GM04504 (cell line): ENCODE measurements at regions not wholly inside any gene's neighbourhood (a gene's known extent, or its start where the extent isn't known, plus 50 kb on each side); places are given as distances from the start of the nearest gene placed in this dataset.

ENCODE experiments used
- DNase-seq: peaks from one replicate; pipeline ENCODE4 v3.0.0-alpha.2; 2012; ENCODE audit warnings: low read depth

DNA sequence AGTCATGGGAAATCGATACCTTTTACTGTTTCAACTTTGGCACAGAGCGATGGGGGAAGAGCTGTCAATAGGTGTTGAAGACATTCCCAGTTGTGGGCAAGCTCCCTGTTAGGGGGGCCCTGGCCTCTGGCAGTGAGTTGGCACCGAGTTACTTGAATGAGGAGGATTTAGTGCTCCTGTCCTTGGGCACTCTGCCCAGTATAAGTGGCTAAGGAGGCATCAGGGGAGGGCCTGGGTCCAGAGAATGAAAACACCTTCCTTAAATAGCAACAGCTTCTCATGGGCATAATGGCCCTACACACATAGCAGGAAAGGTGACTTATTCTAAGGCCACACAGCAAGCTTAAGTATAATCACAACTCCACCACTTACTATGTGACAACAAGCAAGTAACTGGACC is 664.4 kb downstream of the PTPRU start:
- DNase-seq: no peak

DNA sequence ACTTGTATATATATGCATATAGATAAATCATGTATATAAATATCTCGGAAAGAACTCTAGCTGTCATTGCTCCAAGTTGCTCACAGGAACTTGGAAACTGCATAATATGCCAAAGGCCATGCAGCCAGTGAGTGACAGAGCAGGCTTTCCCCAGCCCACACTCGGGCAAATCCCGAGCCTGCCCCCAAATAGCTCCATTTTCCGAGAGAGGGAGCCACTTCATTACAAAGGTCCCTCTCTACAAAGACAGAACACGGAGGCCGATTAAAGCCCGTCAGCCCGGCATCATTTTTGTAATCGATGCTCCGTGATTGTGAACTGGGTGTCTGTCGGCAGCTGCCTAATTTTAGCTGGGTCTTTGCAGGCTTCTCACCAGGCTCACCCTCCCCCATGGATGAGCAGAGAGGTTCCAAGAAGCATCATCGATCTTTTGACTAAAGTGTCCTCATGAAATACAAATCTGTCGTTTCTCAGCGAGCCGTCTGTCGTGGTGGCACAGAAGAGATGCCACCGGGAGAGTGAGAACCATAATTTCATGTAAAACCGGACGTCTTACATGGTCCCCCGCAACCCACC is 663.9 kb downstream of the PTPRU start:
- DNase-seq: no peak

DNA sequence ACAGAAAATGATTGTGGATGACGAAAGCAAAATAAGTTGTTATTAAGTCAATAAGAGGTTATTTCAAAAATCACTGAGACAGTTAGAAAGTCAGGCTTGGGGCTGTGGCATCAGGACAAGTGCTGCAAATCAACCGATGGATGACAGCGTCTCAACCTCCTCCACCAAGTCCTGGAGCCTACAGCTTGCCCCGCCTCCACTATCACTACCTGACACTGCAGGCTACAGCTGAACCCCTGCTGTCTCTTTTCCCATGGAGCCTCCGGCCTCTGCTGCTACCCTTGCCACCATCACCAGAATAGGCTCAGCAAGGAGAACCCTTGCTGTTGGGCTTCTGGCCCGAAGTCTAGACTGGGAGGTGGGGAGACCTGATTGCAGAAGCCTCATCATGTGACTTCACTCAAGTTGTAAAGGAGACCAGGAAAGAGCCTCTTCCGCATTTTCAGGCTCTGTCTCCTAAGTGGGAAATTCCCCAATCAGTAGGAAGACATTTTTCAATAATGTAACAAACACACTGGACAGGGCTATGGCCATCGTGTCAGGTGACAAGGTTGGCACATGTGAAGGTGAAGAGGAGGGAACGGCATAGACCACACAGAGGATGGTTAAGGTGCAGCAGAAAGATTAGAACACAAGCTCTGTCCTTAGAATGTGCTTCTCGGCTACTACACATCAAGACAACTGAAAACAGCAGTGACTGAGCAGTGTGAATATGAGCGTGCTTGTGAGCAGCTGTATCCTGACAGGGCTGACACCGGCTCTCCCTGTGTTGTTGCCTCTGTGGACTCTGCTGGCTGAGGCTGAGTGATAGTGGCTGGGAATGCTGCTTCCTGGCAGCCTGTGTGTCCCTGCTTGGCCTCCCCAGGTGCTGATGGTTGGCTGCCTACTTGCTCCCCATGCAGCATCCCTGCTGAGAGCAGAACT is 660.7 kb downstream of the PTPRU start:
- DNase-seq: no peak

DNA sequence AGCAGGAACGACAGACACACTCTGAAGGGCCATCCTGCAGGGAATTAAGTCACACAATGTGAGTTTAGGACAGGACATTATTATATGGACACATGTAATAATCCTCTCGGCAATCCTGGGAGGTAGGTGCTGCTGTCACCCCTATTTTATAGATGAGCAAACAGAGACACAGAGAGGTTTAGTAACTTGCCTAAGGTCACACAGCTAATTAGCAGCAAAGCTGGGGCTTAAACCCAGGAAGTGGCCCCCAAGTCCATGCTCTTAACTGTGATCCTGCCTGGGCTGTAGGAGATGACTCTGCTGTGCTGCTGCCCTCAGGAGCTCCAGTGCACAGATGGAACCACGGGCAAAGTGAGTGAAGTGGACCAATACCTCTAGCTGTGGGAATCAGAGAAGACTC is 660.0 kb downstream of the PTPRU start:
- no peak for DNase-seq

DNA sequence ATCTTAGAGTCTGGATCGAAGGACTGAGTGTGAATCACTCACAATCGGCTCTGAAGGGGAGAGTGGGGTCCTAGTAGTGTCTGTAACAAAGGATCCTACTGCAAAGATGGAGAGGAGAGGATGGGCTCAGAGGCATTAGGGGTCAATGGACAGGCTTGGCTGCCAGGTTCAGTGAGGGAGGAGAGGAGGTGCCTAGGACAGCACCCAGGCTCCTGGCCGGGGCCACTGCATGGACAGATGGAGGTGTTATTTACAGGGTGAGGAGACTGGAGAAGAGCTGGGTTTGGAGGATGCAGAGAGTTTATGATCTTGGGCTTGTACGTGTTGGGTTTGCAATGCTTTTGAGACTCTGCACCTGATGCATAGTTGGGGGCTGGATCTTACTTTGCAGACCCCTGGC is 658.9 kb downstream of the PTPRU start:
- no peak for DNase-seq

DNA sequence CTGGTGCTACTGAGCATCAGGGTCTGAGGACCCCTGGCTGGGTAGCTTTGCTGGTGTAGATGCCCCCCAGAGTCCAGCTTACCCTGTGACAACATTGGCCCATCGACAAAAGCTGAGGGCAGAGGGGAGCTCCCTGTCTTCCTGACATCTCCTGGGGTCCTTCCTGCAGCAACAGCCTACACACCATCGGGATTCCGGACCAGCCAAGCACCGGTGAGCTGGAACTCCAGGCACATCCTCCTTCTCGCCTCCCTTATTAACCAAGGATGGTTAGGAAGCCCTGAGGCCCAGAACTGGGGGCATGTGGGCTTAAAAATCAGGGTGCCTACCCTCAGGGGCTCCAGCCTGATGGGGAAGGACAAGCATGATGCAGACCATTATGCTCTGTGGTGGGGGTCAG is 658.0 kb downstream of the PTPRU start:
- DNase-seq: no peak

DNA sequence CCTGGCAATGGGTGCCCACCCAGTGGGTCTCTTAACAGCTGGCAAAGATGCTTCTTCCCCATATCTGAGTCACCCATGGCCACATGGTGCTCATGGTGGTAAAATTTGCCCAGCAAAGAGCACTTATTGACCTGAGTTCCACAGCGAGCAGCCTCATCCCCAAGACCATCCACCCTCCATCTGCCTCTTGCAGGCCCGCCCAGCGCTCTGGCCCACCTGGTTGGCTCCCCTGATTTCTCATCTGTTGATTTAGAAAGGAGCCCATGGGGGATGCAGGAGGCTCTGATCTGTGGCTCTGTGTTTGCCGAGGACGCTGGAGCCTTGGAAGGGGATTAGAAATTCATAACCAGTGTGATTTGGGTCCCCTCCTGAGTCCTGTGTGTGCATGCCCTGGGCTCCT is 657.5 kb downstream of the PTPRU start:
- DNase-seq: no peak

DNA sequence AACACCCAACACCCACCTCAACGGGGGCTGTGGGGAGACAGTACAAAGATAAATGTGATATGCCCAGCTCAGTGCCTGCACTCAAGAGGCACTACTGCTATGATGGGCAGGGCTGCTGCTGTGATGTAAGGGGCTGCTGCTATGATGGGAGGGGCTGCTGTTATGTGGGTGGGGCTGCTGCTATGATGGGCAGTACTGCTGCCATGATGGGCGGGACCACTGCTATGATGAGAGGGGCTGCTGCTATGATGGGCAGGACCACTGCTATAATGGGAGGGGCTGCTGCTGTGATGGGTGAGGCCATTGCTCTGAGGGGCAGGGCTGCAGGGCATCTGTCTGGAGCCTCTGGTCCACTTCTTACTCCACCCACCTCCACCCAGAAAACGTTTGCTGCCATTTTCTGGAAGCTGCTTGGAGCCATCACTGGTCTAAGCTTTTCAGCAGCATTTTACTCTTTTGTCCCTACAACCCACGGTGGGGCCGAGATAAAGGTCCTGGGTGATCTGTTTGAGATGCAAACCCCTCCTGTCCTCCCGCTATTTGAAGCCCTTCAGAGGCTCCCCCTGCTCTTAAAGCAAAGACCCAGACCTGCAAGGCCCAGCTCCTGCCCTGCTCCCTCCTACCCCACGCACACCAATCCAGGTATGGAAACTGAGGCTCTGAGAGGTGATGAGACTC is 656.9 kb downstream of the PTPRU start:
- DNase-seq: no peak

DNA sequence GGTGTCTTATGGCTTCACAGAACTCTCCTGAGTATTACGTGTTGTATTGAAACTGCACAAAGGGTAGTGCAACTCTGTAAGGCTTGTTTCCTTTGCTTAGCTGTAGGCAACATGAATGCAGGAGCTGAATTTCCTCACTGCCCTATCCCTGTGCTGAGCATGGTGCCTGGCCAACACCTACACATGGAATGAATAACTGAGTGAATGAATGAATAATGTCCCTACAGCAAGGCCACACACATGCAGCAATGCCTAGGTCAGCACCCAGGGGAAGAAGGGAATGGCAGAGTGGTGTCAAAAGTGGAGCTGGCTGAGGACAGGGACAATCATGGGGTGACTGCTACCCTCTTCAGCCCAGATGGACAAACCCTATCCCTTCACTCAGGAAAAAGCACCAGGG is 655.9 kb downstream of the PTPRU start:
- DNase-seq: no peak

DNA sequence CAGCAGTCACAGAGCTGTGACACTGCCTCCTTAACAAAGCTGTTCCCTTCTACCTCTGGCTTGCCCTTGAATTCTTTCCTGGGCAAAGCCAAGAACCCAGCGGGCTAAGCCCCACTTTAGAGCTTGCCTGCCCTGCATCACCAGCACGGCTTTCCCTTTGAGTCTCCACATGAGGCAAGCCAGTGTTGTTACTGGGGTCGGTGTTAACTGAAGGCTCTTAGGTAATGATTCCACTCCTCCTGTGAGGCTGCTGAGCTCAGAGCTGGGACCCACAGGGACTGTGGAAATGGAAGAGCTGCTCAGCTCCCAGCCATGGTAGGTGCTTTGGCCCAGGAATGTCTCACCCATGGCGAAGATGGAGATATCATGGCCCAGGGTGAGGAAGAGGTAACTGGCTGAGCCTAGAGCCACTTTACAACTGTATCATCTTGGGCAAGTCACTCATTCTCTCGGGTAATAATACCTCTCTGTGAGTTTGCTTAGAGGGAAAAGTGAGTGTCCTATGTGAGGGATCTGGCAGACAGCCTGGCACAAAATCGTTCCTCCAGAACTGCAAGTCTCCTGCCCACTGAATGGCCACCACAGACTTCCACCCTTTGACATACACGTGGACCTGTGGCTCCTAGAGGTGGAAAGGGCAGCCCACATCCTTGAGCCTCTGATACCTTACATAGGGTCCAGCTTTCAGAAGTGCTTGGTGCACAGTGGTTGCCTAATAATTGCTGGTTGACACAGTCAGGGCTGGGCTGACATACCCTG is 654.1 kb downstream of the PTPRU start:
- no peak for DNase-seq

DNA sequence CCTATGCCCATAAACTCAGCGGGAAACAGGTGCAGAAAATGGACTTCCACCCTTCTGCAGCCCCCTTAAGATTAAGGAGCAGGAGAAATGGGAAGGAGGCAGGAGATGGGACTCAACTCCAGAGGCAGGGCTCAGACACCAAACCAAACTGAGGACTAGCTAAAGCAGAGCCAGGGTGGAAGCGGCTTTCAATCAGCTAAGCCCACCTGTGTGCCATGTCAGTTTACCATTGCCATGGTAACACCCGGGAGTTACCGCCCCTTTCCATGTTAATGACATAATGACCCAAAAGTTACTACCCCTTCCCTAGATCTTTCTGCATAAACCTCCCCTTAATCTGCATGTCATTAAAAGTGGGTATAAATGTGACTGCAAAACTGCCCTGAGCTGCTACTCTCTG is 653.5 kb downstream of the PTPRU start:
- DNase-seq: no peak

DNA sequence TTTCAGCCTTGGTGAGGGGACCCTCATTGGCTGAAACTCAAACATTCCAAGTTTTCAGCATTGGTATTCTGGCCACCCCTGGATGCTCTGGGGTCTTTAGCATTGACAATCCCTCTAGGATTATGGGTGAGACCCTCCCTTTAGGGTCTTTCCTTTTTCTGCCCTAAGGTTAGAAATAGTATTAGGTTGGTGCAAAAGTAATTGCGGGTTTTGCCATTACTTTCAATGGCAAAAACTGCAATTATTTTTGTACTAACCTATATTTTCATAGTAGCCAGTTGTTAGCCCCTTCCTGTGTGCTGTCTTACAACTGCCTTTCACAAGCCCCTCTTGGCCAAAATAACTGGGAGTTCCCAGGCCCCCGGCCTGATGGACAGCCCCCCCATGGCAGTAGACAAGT is 648.4 kb downstream of the PTPRU start:
- DNase-seq: no peak

DNA sequence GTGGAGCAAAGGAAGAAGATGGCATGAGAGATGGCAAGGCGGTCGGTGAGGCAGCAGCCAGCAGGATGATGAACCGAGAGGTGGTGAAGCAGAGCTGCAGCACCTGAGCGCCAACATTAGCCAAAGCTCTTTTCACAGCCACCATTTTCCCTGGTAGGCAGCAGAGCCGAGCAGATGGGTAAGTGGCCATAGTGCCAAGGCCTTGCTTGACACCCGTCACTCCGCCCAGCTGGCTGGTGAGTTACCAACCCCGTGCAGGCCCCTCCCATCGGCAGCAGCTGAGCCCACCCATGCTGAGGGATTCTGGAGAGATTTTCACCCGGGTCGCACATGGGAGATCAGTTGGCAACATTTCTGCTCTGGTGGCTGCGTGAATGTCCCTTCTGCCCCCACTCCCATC is 647.7 kb downstream of the PTPRU start:
- DNase-seq: no peak

DNA sequence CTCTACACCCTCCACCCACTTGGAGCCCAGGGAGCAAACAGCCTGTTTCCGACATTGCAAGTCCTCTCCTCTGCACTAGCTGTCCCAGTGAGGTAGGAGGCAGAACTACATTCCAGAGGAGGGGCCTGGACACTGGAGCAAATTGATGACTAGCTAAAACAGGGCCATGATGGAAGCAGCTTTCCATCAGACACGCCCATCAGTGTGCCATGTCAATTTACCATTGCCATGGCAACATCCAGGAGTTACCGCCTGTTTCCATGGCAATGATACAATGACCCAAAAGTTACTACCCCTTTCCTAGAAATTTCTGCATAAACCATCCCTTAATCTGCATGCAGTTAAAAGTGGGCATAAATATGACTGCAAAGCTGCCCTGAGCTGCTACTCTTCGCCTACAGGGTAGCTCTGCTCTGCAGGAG is 647.1 kb downstream of the PTPRU start:
- DNase-seq: no peak

DNA sequence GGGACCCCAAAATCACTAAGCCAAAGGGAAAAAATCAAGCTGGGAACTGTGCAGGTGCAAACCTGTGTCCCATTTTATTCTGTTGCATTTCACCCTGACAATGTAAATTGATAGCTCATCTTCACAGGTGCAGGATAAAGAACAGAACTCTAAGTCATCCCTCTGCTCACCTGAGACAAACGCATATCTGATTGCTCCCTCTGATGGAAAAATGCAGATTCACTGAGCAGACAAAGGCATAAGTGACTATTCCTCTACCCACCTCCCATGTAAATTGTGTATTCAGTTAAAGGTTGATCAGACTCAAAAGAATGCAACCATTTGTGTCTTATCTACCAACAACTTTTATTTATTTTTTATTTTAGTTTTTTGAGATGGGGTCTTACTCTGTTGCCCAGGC is 644.2 kb downstream of the PTPRU start:
- no peak for DNase-seq

DNA sequence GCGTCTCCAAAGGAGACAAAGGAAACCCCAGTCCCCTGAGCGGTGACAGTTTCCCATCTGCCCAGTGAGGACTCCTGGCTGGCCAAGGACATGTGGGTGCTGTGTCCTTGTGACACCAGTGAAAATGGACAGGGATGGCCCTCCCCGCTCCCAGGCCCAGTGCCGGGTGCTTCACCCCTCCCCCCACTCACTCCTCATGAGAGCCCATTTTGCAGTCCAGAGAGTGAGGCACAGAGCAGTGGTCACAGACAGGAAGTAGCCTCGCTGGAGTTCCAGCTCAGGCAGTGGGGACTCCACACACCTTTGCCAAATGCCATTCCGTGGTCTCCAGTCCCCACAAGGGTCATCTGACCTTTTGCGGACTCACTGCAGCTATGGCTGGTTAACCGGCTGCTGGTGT is 642.9 kb downstream of the PTPRU start:
- DNase-seq: no peak

DNA sequence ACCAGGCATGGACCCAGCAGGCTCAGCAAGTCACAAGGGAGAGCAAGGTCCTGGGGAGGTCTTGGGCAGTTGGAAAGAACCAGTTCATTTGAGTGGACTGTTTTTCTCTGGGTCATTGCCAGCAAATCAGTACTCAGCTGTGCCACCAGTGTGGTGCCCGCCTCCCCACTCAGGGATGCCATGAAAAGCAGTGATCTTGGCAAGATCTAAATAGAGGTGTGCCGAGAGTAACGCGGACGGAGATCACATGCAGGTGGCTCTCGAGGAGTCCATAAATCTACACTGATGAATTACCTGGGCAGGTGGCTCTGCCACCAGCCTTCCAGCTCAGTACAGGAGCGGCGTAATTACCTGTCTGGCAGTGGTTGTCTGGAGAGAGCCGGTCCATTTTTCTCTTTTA is 642.2 kb downstream of the PTPRU start:
- no peak for DNase-seq

DNA sequence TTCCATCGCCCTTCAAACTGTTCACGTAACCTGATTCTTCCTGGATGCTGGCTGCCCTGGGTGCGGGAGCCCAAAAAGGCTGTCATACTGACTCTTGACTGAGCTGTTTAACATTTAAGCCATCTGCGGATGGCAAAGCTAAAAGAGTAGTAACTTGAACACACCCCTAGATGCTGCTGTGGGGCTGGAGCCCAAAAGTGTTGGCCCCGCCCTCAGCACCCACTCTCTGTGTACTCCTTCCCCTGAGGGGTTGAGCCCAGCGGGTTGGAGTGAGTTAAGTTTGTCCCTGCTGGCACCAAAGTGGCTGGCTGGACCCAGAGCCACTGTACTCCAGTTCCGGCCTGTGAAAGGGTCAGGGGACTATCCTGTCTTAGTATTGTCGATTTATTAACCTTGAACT is 640.6 kb downstream of the PTPRU start:
- DNase-seq: no peak

DNA sequence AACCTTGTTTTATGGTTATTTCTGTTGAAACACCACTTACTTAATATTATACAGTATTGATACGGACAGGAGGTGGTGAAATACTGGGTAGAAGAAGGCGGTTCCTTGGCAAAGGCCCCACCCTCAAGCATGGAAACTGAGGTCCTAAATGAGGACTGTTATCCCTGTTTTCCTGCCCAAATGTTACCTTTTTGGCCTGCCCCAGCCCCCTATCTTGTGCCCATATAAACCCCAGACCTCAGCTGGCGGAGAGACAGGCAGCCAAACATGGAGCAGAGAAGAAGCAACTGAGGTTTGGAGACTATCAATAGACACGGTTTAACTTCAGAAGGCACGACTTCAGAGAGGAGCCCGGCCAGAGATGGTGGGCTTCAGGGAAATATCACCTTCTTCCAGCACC is 640.1 kb downstream of the PTPRU start:
- no peak for DNase-seq

DNA sequence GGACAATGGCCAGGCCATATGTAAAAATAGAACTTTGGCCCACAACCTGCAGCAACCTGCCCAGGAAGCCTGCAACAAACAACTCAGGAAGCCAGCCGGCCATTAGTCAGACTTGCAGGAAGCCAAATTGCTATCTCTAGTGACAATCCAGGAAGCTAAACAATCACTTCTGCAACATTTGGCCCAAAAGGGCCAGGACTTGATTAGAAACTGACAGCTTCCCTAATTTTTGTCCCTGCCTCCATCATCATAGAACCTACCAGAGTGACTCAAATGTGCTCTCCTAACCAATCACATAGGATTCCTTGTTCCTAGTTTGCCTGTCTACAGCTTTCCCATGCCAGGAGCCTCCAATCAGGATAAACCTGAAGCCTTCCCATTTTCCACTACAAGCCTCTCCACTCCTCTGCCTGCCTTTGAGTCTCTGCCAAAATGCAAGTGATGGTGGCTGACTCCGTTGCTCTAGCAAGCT is 639.3 kb downstream of the PTPRU start:
- no peak for DNase-seq

DNA sequence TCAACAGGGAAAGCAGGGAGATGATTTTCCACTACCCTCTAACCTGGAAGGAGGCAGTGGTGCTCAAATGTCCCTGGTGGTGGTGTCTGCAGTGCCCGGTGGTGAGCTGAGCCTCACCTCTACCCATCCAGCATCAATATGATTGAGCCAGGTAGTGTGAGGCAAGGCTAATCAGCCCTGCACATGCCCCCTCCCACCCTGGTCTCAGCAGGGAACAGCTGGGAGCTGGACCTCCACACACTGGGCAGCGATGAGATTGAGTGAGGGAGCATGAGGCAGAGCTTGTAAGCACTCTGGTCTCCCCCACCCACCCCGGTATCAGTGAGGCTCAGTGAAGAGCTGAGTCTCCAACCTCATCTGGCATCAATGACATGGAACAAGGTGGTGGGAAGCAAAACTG is 634.3 kb downstream of the PTPRU start:
- no peak for DNase-seq

DNA sequence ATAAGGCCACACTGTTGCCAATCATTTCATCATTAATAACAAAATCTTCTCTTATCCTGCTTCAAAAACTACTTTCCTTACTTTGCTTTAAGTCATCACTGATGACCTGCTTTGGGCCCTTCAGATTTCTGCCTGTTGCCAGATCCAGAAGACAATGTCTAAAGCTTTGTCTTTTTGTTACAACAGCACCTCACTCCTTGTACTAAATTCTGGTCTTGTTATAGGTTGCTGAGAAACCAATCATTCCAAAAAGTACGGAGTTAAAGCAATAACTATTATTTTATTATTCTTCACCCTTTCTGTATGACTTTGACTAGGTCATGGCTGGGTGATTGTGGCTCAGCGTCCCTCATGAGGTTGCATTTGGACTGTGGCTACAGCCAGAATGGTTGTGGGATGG is 633.5 kb downstream of the PTPRU start:
- DNase-seq: no peak
